Uterus (tissue), 2 donors: ENCODE measurements at regions not wholly inside any gene's neighbourhood (a gene's known extent, or its start where the extent isn't known, plus 50 kb on each side); places are given as distances from the start of the nearest gene placed in this dataset.

Experiments used
- CTCF ChIP-seq, 4 experiments: fragments of 200-600 bp in 2 of 4; fragments of 450-650 bp in 2 of 4; sonication (generic) in 2 of 4; IDR thresholded peaks; one replicate each; pipeline ENCODE4 v1.5.1; 2016 to 2019; ENCODE audit warnings: antibody characterized with exemption in 4 of 4, mild to moderate bottlenecking in 2 of 4, moderate library complexity in 1 of 4
- POLR2A ChIP-seq, 2 donors: fragments of 450-650 bp; IDR thresholded peaks; one replicate each; pipeline ENCODE4 v1.6.1; 2016; ENCODE audit warnings: antibody characterized with exemption in 2 of 2, mild to moderate bottlenecking in 1 of 2, moderate library complexity in 1 of 2

GRCh38 chr4:13922459-13922858, 294.9 kb upstream of the BOD1L1 start:
- TF ChIP-seq CTCF (IDR thresholded peaks at IDR 0.05) (no peak), POLR2A (IDR thresholded peaks at IDR 0.05) (no peak)
